Activated CD8-positive, alpha-beta T cell treated with anti-CD3 and anti-CD28 coated beads, Interleukin-2, amount 10 ng/mL, durations not matched to agents 7 days and 5 days (primary cell): ENCODE measurements at regions not wholly inside any gene's neighbourhood (a gene's known extent, or its start where the extent isn't known, plus 50 kb on each side); places are given as distances from the start of the nearest gene placed in this dataset.

Experiments used
- ATAC-seq: fragments of 150-1000 bp; cut with Tn5 transposase; one replicate; pipeline ENCODE4 v1.10.0; 2021; ENCODE audit warnings: moderate library complexity
- CTCF ChIA-PET: fragments of 350-600 bp; sonication (Branson Sonifier 250); formaldehyde crosslinking; loops from one replicate; lab custom pipeline; 2021; ENCODE audit warnings: antibody characterized with exemption; lab: Charles Lee
- POLR2A ChIA-PET: fragments of 350-600 bp; sonication (Branson Sonifier 250); formaldehyde crosslinking; loops from one replicate; lab custom pipeline; 2021; ENCODE audit warnings: antibody characterized with exemption; lab: Charles Lee
- DNase-seq: peaks from one replicate; pipeline ENCODE4 v3.0.0-alpha.2; 2020
- H3K27ac Mint-ChIP-seq: one replicate; pipeline ENCODE4 v1.8.0; 2021; ENCODE audit warnings: mild to moderate bottlenecking, mixed read lengths
- H3K27me3 Mint-ChIP-seq: one replicate; pipeline ENCODE4 v1.8.0; 2021; ENCODE audit warnings: low read depth, mixed read lengths
- H3K36me3 Mint-ChIP-seq: one replicate; pipeline ENCODE4 v1.8.0; 2021; ENCODE audit warnings: low read depth, mixed read lengths
- H3K4me1 Mint-ChIP-seq: one replicate; pipeline ENCODE4 v1.8.0; 2021; ENCODE audit warnings: low read depth, mixed read lengths
- H3K4me3 Mint-ChIP-seq: one replicate; pipeline ENCODE4 v1.8.0; 2021; ENCODE audit warnings: mild to moderate bottlenecking, mixed read lengths
- H3K9me3 Mint-ChIP-seq: one replicate; pipeline ENCODE4 v1.8.0; 2022; ENCODE audit warnings: mixed read lengths; ENCODE audit not compliant: insufficient read depth

- Mint-ChIP-seq H3K36me3 (peaks cover 38% of the 10 kb centered on the region), H3K27ac (no peak overlapping the region), H3K4me3 (no peak overlapping the region), H3K9me3 (peaks cover 37% of the 10 kb centered on the region), H3K27me3 (no peaks in the 10 kb centered on the region), H3K4me1 (no peaks in the 10 kb centered on the region)
- ChIA-PET CTCF (no interaction called here), POLR2A (no interaction called here)
- ATAC-seq = no peak
- DNase-seq = no peak
Observed at GRCh38 chr3:102124282-102124681, 275.0 kb downstream of the NFKBIZ start.

GRCh38 chr3:102124704-102125103 lies 275.4 kb downstream of the NFKBIZ start:
- DNase-seq = no peak

GRCh38 chr3:102125197-102125993 lies 276.1 kb downstream of the NFKBIZ start:
- Mint-ChIP-seq H3K4me3 (no peak overlapping the region), H3K9me3 (peaks cover 31% of the 10 kb centered on the region), H3K4me1 (peaks cover 8% of the 10 kb centered on the region), H3K36me3 (peaks cover 30% of the 10 kb centered on the region), H3K27ac (no peak overlapping the region), H3K27me3 (no peaks in the 10 kb centered on the region)
- CTCF ChIA-PET = no interaction called here
- DNase-seq = no peak
- POLR2A ChIA-PET = no interaction called here
- ATAC-seq = no peak

More at GRCh38 chr3:102124704-102125103, 275.4 kb downstream of the NFKBIZ start:
- ChIA-PET CTCF (no interaction called here), POLR2A (no interaction called here)
- ATAC-seq = no peak
- Mint-ChIP-seq H3K9me3 (peaks cover 34% of the 10 kb centered on the region), H3K27me3 (no peaks in the 10 kb centered on the region), H3K36me3 (peaks cover 34% of the 10 kb centered on the region), H3K4me1 (peaks cover 1% of the 10 kb centered on the region), H3K27ac (no peak overlapping the region), H3K4me3 (no peak overlapping the region)

- H3K36me3 Mint-ChIP-seq = peaks cover 25% of the 10 kb centered on the region
- peaks cover 27% of the 10 kb centered on the region for H3K9me3 Mint-ChIP-seq
- peaks cover 11% of the 10 kb centered on the region for H3K4me1 Mint-ChIP-seq
- H3K4me3 Mint-ChIP-seq = no peak overlapping the region
- ATAC-seq (no peak), DNase-seq (no peak)
- no peak overlapping the region for H3K27ac Mint-ChIP-seq
- ChIA-PET CTCF (no interaction called here), POLR2A (no interaction called here)
- no peaks in the 10 kb centered on the region for H3K27me3 Mint-ChIP-seq
Observed at GRCh38 chr3:102125994-102126368, 276.7 kb downstream of the NFKBIZ start.

GRCh38 chr3:102129760-102130608 lies 280.7 kb downstream of the NFKBIZ start:
- H3K4me3 Mint-ChIP-seq = no peak overlapping the region
- no peak overlapping the region for H3K27ac Mint-ChIP-seq
- ChIA-PET POLR2A (no interaction called here), CTCF (interaction anchor here (1.4 to 1.7 kb wide), 2 partner anchors 21 to 95 kb away, joined by 3 to 6 read pairs; no protein-coding TSS in a partner anchor)
- no peak for ATAC-seq
- no peaks in the 10 kb centered on the region for H3K27me3 Mint-ChIP-seq
- peaks cover 14% of the 10 kb centered on the region for H3K4me1 Mint-ChIP-seq
- H3K9me3 Mint-ChIP-seq = peaks cover 1% of the 10 kb centered on the region
- no peak for DNase-seq
- peaks cover 2% of the 10 kb centered on the region for H3K36me3 Mint-ChIP-seq

- no peak for ATAC-seq
- Mint-ChIP-seq H3K9me3 (no peaks in the 10 kb centered on the region), H3K27me3 (peaks cover 5% of the 10 kb centered on the region), H3K27ac (no peak overlapping the region), H3K36me3 (peaks cover 2% of the 10 kb centered on the region), H3K4me3 (no peak overlapping the region), H3K4me1 (peaks cover 20% of the 10 kb centered on the region)
- ChIA-PET POLR2A (no interaction called here), CTCF (no interaction called here)
- DNase-seq = no peak
Observed at GRCh38 chr3:102132370-102132769, 283.1 kb downstream of the NFKBIZ start.

GRCh38 chr3:102133376-102133775 lies 284.1 kb downstream of the NFKBIZ start:
- Mint-ChIP-seq H3K4me1 (peaks cover 20% of the 10 kb centered on the region), H3K4me3 (no peak overlapping the region), H3K36me3 (peaks cover 2% of the 10 kb centered on the region), H3K9me3 (no peaks in the 10 kb centered on the region), H3K27me3 (peaks cover 5% of the 10 kb centered on the region), H3K27ac (no peak overlapping the region)
- ATAC-seq (no peak), DNase-seq (no peak)
- POLR2A ChIA-PET = no interaction called here
- CTCF ChIA-PET = interaction anchor here (0.7 to 1.0 kb wide), 2 partner anchors 92 to 541 kb away, joined by 3 read pairs; no protein-coding TSS in a partner anchor

GRCh38 chr3:102135316-102135715 lies 286.0 kb downstream of the NFKBIZ start:
- H3K4me3 Mint-ChIP-seq = no peak overlapping the region
- DNase-seq = no peak
- no peak for ATAC-seq
- POLR2A ChIA-PET = no interaction called here
- CTCF ChIA-PET = interaction anchor here (1.2 kb wide), 1 partner anchor 94 kb away, joined by 3 read pairs; no protein-coding TSS in a partner anchor
- no peaks in the 10 kb centered on the region for H3K9me3 Mint-ChIP-seq
- H3K4me1 Mint-ChIP-seq = peaks cover 12% of the 10 kb centered on the region
- peaks cover under 1% of the 10 kb centered on the region for H3K36me3 Mint-ChIP-seq
- no peak overlapping the region for H3K27ac Mint-ChIP-seq
- H3K27me3 Mint-ChIP-seq = peaks cover 5% of the 10 kb centered on the region

GRCh38 chr3:102136183-102136582 lies 286.9 kb downstream of the NFKBIZ start:
- CTCF ChIA-PET = no interaction called here
- POLR2A ChIA-PET = no interaction called here

GRCh38 chr3:102140116-102140515 lies 290.8 kb downstream of the NFKBIZ start:
- peaks cover 5% of the 10 kb centered on the region for H3K4me1 Mint-ChIP-seq
- POLR2A ChIA-PET = no interaction called here
- H3K9me3 Mint-ChIP-seq = no peaks in the 10 kb centered on the region
- CTCF ChIA-PET = no interaction called here
- DNase-seq (no peak), ATAC-seq (no peak)
- H3K36me3 Mint-ChIP-seq = no peaks in the 10 kb centered on the region
- H3K27me3 Mint-ChIP-seq = peaks cover 10% of the 10 kb centered on the region
- H3K27ac Mint-ChIP-seq = no peak overlapping the region
- no peak overlapping the region for H3K4me3 Mint-ChIP-seq

More at GRCh38 chr3:102136183-102136582, 286.9 kb downstream of the NFKBIZ start:
- no peak overlapping the region for H3K4me3 Mint-ChIP-seq
- DNase-seq (no peak), ATAC-seq (no peak)
- no peaks in the 10 kb centered on the region for H3K9me3 Mint-ChIP-seq
- peaks cover 9% of the 10 kb centered on the region for H3K4me1 Mint-ChIP-seq
- peaks cover 5% of the 10 kb centered on the region for H3K27me3 Mint-ChIP-seq
- no peaks in the 10 kb centered on the region for H3K36me3 Mint-ChIP-seq
- no peak overlapping the region for H3K27ac Mint-ChIP-seq

GRCh38 chr3:102141096-102141927 lies 292.0 kb downstream of the NFKBIZ start:
- ChIA-PET CTCF (interaction anchor here (1.0 to 1.1 kb wide), 2 partner anchors 38 to 338 kb away, joined by 3 read pairs; no protein-coding TSS in a partner anchor), POLR2A (no interaction called here)
- ATAC-seq (no peak), DNase-seq (no peak)
- no peak overlapping the region for H3K27ac Mint-ChIP-seq
- no peak overlapping the region for H3K4me3 Mint-ChIP-seq
- peaks cover 10% of the 10 kb centered on the region for H3K27me3 Mint-ChIP-seq
- no peaks in the 10 kb centered on the region for H3K9me3 Mint-ChIP-seq
- no peaks in the 10 kb centered on the region for H3K4me1 Mint-ChIP-seq
- H3K36me3 Mint-ChIP-seq = no peaks in the 10 kb centered on the region
